Caco-2 (cell line): ENCODE measurements at regions not wholly inside any gene's neighbourhood (a gene's known extent, or its start where the extent isn't known, plus 50 kb on each side); places are given as distances from the start of the nearest gene placed in this dataset.
"Not testable (repeated sequence)": the region's sequence is repeated elsewhere in the genome, so short reads cannot be mapped to it uniquely, and the experiment has no call there.

ENCODE experiments used
- BruUV-seq: library from RNA; stranded (reverse); fragments of 400-500 nt; replicated peaks from 2 replicates; lab custom pipeline; 2021; lab: Mats Ljungman, UMichigan
- CTCF ChIA-PET: fragments of 300-600 bp; sonication (Branson Sonifier 250); formaldehyde crosslinking; loops from one replicate; lab custom pipeline; 2022; ENCODE audit warnings: antibody characterized with exemption; lab: Charles Lee
- POLR2A ChIA-PET: fragments of 300-600 bp; sonication (Branson Sonifier 250); formaldehyde crosslinking; loops from one replicate; lab custom pipeline; 2022; ENCODE audit warnings: antibody characterized with exemption; lab: Charles Lee
- DNase-seq, 2 experiments: peaks; one replicate each; pipeline versions ENCODE4 v3.0.0 to v3.0.0-alpha.2; 2020 to 2022
- H3K27me3 ChIP-seq: replicated peaks from 2 replicates; pipeline ENCODE4 v1.6.0; 2011; ENCODE audit warnings: low read length; ENCODE audit not compliant: control insufficient read depth, insufficient read depth
- H3K36me3 ChIP-seq: 2 replicates; pipeline ENCODE4 v1.5.1; 2011; ENCODE audit warnings: low read length; ENCODE audit not compliant: control insufficient read depth, insufficient read depth
- H3K4me1 ChIP-seq: fragments of 250-450 bp; sonication (Bioruptor Pico); 2 replicates; pipeline ENCODE4 v1.5.1; 2020; ENCODE audit warnings: mild to moderate bottlenecking
- H3K4me3 ChIP-seq: 2 replicates; pipeline ENCODE4 v1.5.1; 2011; ENCODE audit warnings: low read depth, mild to moderate bottlenecking, control low read depth, low read length
- H3K9me3 ChIP-seq: fragments of 250-450 bp; sonication (Bioruptor Pico); 2 replicates; pipeline ENCODE4 v1.5.1; 2020; ENCODE audit warnings: mild to moderate bottlenecking, moderate library complexity
- H3K27ac Mint-ChIP-seq: one replicate; pipeline ENCODE4 v1.8.0; 2022; ENCODE audit warnings: mixed read lengths; ENCODE audit not compliant: unreplicated experiment
- H3K27me3 Mint-ChIP-seq: one replicate; pipeline ENCODE4 v1.8.0; 2022; ENCODE audit warnings: mixed read lengths; ENCODE audit not compliant: insufficient read depth, unreplicated experiment
- H3K36me3 Mint-ChIP-seq: one replicate; pipeline ENCODE4 v1.8.0; 2022; ENCODE audit warnings: mild to moderate bottlenecking, mixed read lengths; ENCODE audit not compliant: insufficient read depth, unreplicated experiment
- H3K4me1 Mint-ChIP-seq: one replicate; pipeline ENCODE4 v1.8.0; 2022; ENCODE audit warnings: low read depth, mixed read lengths; ENCODE audit not compliant: unreplicated experiment
- H3K4me3 Mint-ChIP-seq: one replicate; pipeline ENCODE4 v1.8.0; 2022; ENCODE audit warnings: mild to moderate bottlenecking, moderate library complexity, mixed read lengths; ENCODE audit not compliant: unreplicated experiment
- H3K9me3 Mint-ChIP-seq: one replicate; pipeline ENCODE4 v1.8.0; 2022; ENCODE audit warnings: mixed read lengths; ENCODE audit not compliant: unreplicated experiment
- intact Hi-C: fragments of 100-400 bp; cut with micrococcal nuclease; formaldehyde crosslinking; loops from one replicate; pipeline ENCODE4 v1.10.0; 2022; ENCODE audit not compliant: unreplicated experiment
- TF ChIP-seq, protein P1 (sequence below), 2 experiments: fragments of 200-600 bp in 1 of 2; IDR thresholded peaks; 1 replicate in 1 of 2; 2 replicates in 1 of 2; pipeline versions ENCODE4 v1.5.1 to v1.8.0; 2011 to 2022; ENCODE audit warnings: antibody characterized with exemption in 1 of 2, control low read depth in 1 of 2, inconsistent platforms in 1 of 2, low read depth in 1 of 2, low read length in 1 of 2, mild to moderate bottlenecking in 1 of 2, moderate library complexity in 1 of 2; ENCODE audit not compliant: insufficient read depth in 1 of 2, severe bottlenecking in 1 of 2, unreplicated experiment in 1 of 2

DNA sequence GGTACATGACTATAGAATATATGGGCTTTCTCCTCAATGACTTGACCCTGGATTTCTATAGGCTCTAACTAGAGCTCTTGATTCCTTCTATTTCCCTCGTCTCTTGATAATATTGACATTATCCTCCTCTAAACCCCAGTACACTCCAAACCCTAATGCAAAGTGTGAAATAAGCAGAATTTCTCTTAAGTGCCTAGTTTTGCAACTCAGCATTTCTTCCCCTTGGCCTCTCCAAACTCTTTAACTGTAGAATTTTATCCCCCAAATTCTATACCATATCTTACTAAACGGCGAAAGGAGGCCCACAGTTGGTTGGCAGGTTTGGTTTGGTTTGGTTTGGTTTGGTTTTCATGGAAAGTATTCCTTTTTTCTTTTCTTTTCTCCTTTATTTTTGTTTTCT lies 498.7 kb downstream of the CCER1 start:
- H3K4me3 ChIP-seq: no peak overlapping the region
- Mint-ChIP-seq H3K27me3 (no peaks in the 10 kb centered on the region), H3K4me1 (no peaks in the 10 kb centered on the region), H3K9me3 (no peaks in the 10 kb centered on the region), H3K4me3 (no peak overlapping the region), H3K27ac (no peak overlapping the region), H3K36me3 (no peaks in the 10 kb centered on the region)
- no peaks in the 10 kb centered on the region for H3K9me3 ChIP-seq
- no peak for DNase-seq
- no peaks in the 10 kb centered on the region for H3K36me3 ChIP-seq
- no peaks in the 10 kb centered on the region for H3K4me1 ChIP-seq
- no TSS peak for BruUV-seq
- POLR2A ChIA-PET: no interaction called here
- TF ChIP-seq, protein P1, sequence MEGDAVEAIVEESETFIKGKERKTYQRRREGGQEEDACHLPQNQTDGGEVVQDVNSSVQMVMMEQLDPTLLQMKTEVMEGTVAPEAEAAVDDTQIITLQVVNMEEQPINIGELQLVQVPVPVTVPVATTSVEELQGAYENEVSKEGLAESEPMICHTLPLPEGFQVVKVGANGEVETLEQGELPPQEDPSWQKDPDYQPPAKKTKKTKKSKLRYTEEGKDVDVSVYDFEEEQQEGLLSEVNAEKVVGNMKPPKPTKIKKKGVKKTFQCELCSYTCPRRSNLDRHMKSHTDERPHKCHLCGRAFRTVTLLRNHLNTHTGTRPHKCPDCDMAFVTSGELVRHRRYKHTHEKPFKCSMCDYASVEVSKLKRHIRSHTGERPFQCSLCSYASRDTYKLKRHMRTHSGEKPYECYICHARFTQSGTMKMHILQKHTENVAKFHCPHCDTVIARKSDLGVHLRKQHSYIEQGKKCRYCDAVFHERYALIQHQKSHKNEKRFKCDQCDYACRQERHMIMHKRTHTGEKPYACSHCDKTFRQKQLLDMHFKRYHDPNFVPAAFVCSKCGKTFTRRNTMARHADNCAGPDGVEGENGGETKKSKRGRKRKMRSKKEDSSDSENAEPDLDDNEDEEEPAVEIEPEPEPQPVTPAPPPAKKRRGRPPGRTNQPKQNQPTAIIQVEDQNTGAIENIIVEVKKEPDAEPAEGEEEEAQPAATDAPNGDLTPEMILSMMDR (IDR thresholded peaks at IDR 0.05; ENCODE audit: insufficient read depth in 1 of 2, low read depth in 1 of 2, low read length in 1 of 2, severe bottlenecking in 1 of 2, unreplicated experiment in 1 of 2): no peak
- intact Hi-C loops: no loop called here
- no peaks in the 10 kb centered on the region for H3K27me3 ChIP-seq
- CTCF ChIA-PET: no interaction called here

DNA sequence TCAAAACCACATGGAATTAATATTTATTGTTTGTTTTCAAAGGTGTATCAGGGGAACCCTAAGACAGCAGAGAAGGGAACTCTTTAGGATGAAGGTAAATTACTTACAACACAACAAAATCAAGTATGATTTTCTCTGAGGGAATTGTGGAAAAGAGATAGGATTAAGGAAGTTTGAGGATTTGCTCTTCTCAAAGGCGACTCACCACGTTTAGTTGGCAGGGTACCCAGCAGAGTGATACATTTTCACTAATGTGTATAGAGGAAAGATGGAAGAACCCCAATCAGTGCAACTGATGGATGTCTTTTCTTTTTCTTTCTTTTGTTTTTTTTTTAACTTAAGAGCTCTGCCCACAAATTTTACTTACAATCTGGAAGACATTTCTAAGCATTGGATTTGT lies 499.2 kb downstream of the CCER1 start:
- Histone ChIP-seq H3K27me3 (no peaks in the 10 kb centered on the region), H3K4me3 (no peak overlapping the region), H3K9me3 (no peaks in the 10 kb centered on the region), H3K36me3 (no peaks in the 10 kb centered on the region), H3K4me1 (no peaks in the 10 kb centered on the region)
- TF ChIP-seq, protein P1 (IDR thresholded peaks at IDR 0.05; ENCODE audit: insufficient read depth in 1 of 2, low read depth in 1 of 2, low read length in 1 of 2, severe bottlenecking in 1 of 2, unreplicated experiment in 1 of 2): no peak
- intact Hi-C loops: no loop called here
- no peak overlapping the region for H3K4me3 Mint-ChIP-seq
- H3K27me3 Mint-ChIP-seq: no peaks in the 10 kb centered on the region
- POLR2A ChIA-PET: no interaction called here
- BruUV-seq: no TSS peak
- no peaks in the 10 kb centered on the region for H3K9me3 Mint-ChIP-seq
- no peak overlapping the region for H3K27ac Mint-ChIP-seq
- H3K4me1 Mint-ChIP-seq: no peaks in the 10 kb centered on the region
- H3K36me3 Mint-ChIP-seq: no peaks in the 10 kb centered on the region
- no peak for DNase-seq
- CTCF ChIA-PET: no interaction called here

DNA sequence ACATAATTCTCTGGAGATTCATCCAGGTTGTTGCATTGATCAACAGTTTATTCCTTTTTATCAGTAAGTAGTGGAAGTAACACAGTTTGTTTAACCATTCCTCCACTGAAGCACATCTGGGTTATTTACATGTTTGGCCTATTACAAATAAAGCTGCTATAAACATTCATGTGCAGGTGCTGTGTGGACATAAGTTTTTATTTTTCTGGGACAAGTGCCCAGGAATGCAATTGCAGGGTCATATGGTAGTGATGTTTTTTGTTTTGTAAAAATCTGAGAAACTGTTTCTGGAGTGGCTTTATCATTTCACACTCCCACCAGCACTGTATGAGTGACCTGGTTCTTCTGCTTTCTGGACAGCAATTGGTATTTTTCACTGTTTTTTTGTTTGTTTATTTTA lies 505.4 kb downstream of the CCER1 start:
- BruUV-seq: no TSS peak
- TF ChIP-seq, protein P1 (IDR thresholded peaks at IDR 0.05; ENCODE audit: insufficient read depth in 1 of 2, low read depth in 1 of 2, low read length in 1 of 2, severe bottlenecking in 1 of 2, unreplicated experiment in 1 of 2): no peak
- H3K4me1 Mint-ChIP-seq: no peaks in the 10 kb centered on the region
- H3K4me3 Mint-ChIP-seq: no peak overlapping the region
- H3K4me1 ChIP-seq: no peaks in the 10 kb centered on the region
- H3K36me3 Mint-ChIP-seq: no peaks in the 10 kb centered on the region
- no peaks in the 10 kb centered on the region for H3K27me3 ChIP-seq
- POLR2A ChIA-PET: no interaction called here
- intact Hi-C loops: no loop called here
- 0 out of 2 replicates have a peak, but pooled peaks cover 3% of the 10 kb centered on the region for H3K9me3 ChIP-seq
- no peak overlapping the region for H3K4me3 ChIP-seq
- CTCF ChIA-PET: no interaction called here
- H3K36me3 ChIP-seq: no peaks in the 10 kb centered on the region
- no peak overlapping the region for H3K27ac Mint-ChIP-seq
- peaks cover 12% of the 10 kb centered on the region for H3K9me3 Mint-ChIP-seq
- no peaks in the 10 kb centered on the region for H3K27me3 Mint-ChIP-seq
- DNase-seq: no peak

DNA sequence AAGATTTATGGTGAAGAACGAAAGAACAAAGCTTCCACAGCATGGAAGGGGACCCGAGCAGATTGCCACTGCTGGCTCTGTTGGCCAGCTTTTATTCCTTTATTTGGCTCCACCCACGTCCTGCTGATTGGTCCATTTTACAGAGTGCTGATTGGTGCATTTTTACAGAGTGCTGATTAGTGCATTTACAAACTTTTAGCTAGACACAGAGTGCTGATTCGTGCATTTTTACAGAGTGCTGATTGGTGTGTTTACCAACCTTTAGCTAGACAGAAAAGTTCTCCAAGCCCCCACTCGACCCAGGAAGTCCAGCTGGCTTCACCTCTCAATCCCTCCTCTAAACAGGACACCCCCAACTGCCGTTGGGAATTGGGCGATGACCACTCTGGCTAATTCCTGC lies 511.5 kb downstream of the CCER1 start:
- POLR2A ChIA-PET, H3K27me3 Mint-ChIP-seq, DNase-seq, H3K36me3 Mint-ChIP-seq, H3K4me3 ChIP-seq, H3K9me3 ChIP-seq, intact Hi-C loops, H3K4me1 Mint-ChIP-seq, H3K27ac Mint-ChIP-seq, H3K27me3 ChIP-seq, H3K4me3 Mint-ChIP-seq, H3K36me3 ChIP-seq, BruUV-seq, H3K4me1 ChIP-seq: not testable (repeated sequence)
- CTCF ChIA-PET: interaction anchor here (0.6 kb wide), 1 partner anchor 726 kb away, joined by 3 read pairs; no protein-coding TSS in a partner anchor
- peaks cover 18% of the 10 kb centered on the region for H3K9me3 Mint-ChIP-seq
